ENCODE measurements at regions not wholly inside any gene's neighbourhood (a gene's known extent, or its start where the extent isn't known, plus 50 kb on each side); places are given as distances from the start of the nearest gene placed in this dataset.

GRCh38 chr10:131693766-131694165 is 207.0 kb upstream of the PPP2R2D start:
- Histone ChIP-seq H3K4me3 (no peak overlapping the region), H3K27ac (no peak overlapping the region), H3K36me3 (no peaks in the 10 kb centered on the region), H3K27me3 (no peaks in the 10 kb centered on the region), H3K9me3 (peaks cover 0 to 8% (median 0%) of the 10 kb centered on the region in 4 donors), H3K4me1 (no peaks in the 10 kb centered on the region)
- 90 to 95% methylated on average over 8 of the region's 8 CpGs for WGBS, 2 donors
- no peak for TF ChIP-seq POLR2A (IDR thresholded peaks at IDR 0.05)
- DNase-seq (ENCODE audit: low spot score in 2 of 2), result no peak

GRCh38 chr10:131694168-131694780 is 206.5 kb upstream of the PPP2R2D start:
- Histone ChIP-seq H3K27me3 (no peaks in the 10 kb centered on the region), H3K9me3 (peaks cover 0 to 8% (median 0%) of the 10 kb centered on the region in 4 donors), H3K36me3 (no peaks in the 10 kb centered on the region), H3K4me1 (no peaks in the 10 kb centered on the region), H3K4me3 (no peak overlapping the region), H3K27ac (no peak overlapping the region)
- 86 to 88% methylated on average over 10 to 11 of the region's 11 CpGs for WGBS, 2 donors
- no peak for DNase-seq (ENCODE audit: low spot score in 2 of 2)
- TF ChIP-seq POLR2A (IDR thresholded peaks at IDR 0.05) (no peak), CTCF (IDR thresholded peaks at IDR 0.05) (no peak), EP300 (IDR thresholded peaks at IDR 0.05) (no peak)

- Histone ChIP-seq H3K9me3 (peaks cover 0 to 8% (median 0%) of the 10 kb centered on the region in 4 donors), H3K27ac (no peak overlapping the region), H3K36me3 (no peaks in the 10 kb centered on the region), H3K27me3 (no peaks in the 10 kb centered on the region), H3K4me1 (no peaks in the 10 kb centered on the region), H3K4me3 (no peak overlapping the region)
- DNase-seq (ENCODE audit: low spot score in 2 of 2), result no peak
- TF ChIP-seq POLR2A (IDR thresholded peaks at IDR 0.05) (no peak), CTCF (IDR thresholded peaks at IDR 0.05) (no peak), EP300 (IDR thresholded peaks at IDR 0.05) (no peak)
- 81 to 83% methylated on average over 9 to 10 of the region's 11 CpGs for WGBS, 2 donors
Observed at GRCh38 chr10:131694781-131695495, 205.9 kb upstream of the PPP2R2D start.

GRCh38 chr10:131695496-131696165 is 205.2 kb upstream of the PPP2R2D start:
- peaks cover 0 to 8% (median 0%) of the 10 kb centered on the region in 4 donors for H3K9me3 ChIP-seq
- no peaks in the 10 kb centered on the region for H3K27me3 ChIP-seq
- 62 to 71% methylated on average over 23 of the region's 23 CpGs for WGBS, 2 donors
- no peaks in the 10 kb centered on the region for H3K4me1 ChIP-seq
- no peak overlapping the region for H3K27ac ChIP-seq
- H3K4me3 ChIP-seq, result no peak overlapping the region
- no peaks in the 10 kb centered on the region for H3K36me3 ChIP-seq
- no peak for DNase-seq (ENCODE audit: low spot score in 2 of 2)
- no peak for TF ChIP-seq CTCF (IDR thresholded peaks at IDR 0.05)
- TF ChIP-seq EP300 (IDR thresholded peaks at IDR 0.05), result no peak
- no peak for TF ChIP-seq POLR2A (IDR thresholded peaks at IDR 0.05)

- Histone ChIP-seq H3K36me3 (no peaks in the 10 kb centered on the region), H3K4me1 (no peaks in the 10 kb centered on the region), H3K4me3 (no peak overlapping the region), H3K27ac (no peak overlapping the region), H3K27me3 (no peaks in the 10 kb centered on the region), H3K9me3 (no peaks in the 10 kb centered on the region)
- TF ChIP-seq POLR2A (IDR thresholded peaks at IDR 0.05) (no peak), CTCF (IDR thresholded peaks at IDR 0.05) (no peak), EP300 (IDR thresholded peaks at IDR 0.05) (no peak)
- DNase-seq (ENCODE audit: low spot score in 2 of 2), result no peak
- 68 to 73% methylated on average over 21 of the region's 21 CpGs for WGBS, 2 donors
Observed at GRCh38 chr10:131697476-131698128, 203.2 kb upstream of the PPP2R2D start.
